H9 (cell line): ENCODE measurements at regions not wholly inside any gene's neighbourhood (a gene's known extent, or its start where the extent isn't known, plus 50 kb on each side); places are given as distances from the start of the nearest gene placed in this dataset.

Source experiments
- DNase-seq: peaks from one replicate; pipeline ENCODE4 v3.0.0-alpha.2; 2017
- H2AFZ ChIP-seq: one replicate; pipeline ENCODE4 v1.6.1; 2013; ENCODE audit warnings: mild to moderate bottlenecking, low read length, control low read depth, moderate library complexity
- H2AK5ac ChIP-seq: 2 replicates; pipeline ENCODE4 v1.6.1; 2013; ENCODE audit warnings: low read length, control low read depth, mixed read lengths; ENCODE audit not compliant: insufficient read length
- H2BK120ac ChIP-seq: one replicate; pipeline ENCODE4 v1.6.1; 2013; ENCODE audit warnings: low read depth, mild to moderate bottlenecking, low read length, control low read depth, inconsistent platforms; ENCODE audit not compliant: poor library complexity, severe bottlenecking
- H2BK12ac ChIP-seq: 2 replicates; pipeline ENCODE4 v1.6.1; 2013; ENCODE audit warnings: low read length, control low read depth, mixed read lengths, low read depth; ENCODE audit not compliant: insufficient read length
- H2BK15ac ChIP-seq: 2 replicates; pipeline ENCODE4 v1.6.1; 2013; ENCODE audit warnings: low read depth, low read length, control low read depth
- H2BK20ac ChIP-seq: one replicate; pipeline ENCODE4 v1.6.1; 2013; ENCODE audit warnings: low read depth, mild to moderate bottlenecking, low read length, control low read depth, inconsistent platforms; ENCODE audit not compliant: poor library complexity, severe bottlenecking
- H2BK5ac ChIP-seq: 2 replicates; pipeline ENCODE4 v1.6.1; 2013; ENCODE audit warnings: low read length, control low read depth, mixed read lengths; ENCODE audit not compliant: insufficient read length
- H3K14ac ChIP-seq: 2 replicates; pipeline ENCODE4 v1.6.1; 2013; ENCODE audit warnings: low read length, control low read depth; ENCODE audit not compliant: insufficient read depth
- H3K18ac ChIP-seq: 2 replicates; pipeline ENCODE4 v1.6.1; 2013; ENCODE audit warnings: low read depth, mild to moderate bottlenecking, mixed read lengths, low read length, control low read depth; ENCODE audit not compliant: insufficient read length
- H3K23ac ChIP-seq: 2 replicates; pipeline ENCODE4 v1.6.1; 2013; ENCODE audit warnings: low read length, control low read depth, mixed read lengths, low read depth; ENCODE audit not compliant: insufficient read length
- H3K23me2 ChIP-seq: 2 replicates; pipeline ENCODE4 v1.6.1; 2013; ENCODE audit warnings: low read depth, mild to moderate bottlenecking, mixed read lengths, low read length, control low read depth; ENCODE audit not compliant: insufficient read length, poor library complexity, severe bottlenecking
- H3K27ac ChIP-seq: 2 replicates; pipeline ENCODE4 v1.5.1; 2013; ENCODE audit warnings: low read length, control low read depth, mixed read lengths, low read depth; ENCODE audit not compliant: insufficient read length
- H3K27me3 ChIP-seq: 2 replicates; pipeline ENCODE4 v1.6.1; 2013; ENCODE audit warnings: low read length, control low read depth, inconsistent platforms; ENCODE audit not compliant: insufficient read depth
- H3K4ac ChIP-seq: 2 replicates; pipeline ENCODE4 v1.6.1; 2013; ENCODE audit warnings: low read depth, mild to moderate bottlenecking, control low read depth, inconsistent platforms, low read length, moderate library complexity
- H3K4me1 ChIP-seq: 2 replicates; pipeline ENCODE4 v1.6.1; 2013; ENCODE audit warnings: low read length, control low read depth, inconsistent platforms; ENCODE audit not compliant: insufficient read depth
- H3K4me2 ChIP-seq: 2 replicates; pipeline ENCODE4 v1.6.1; 2013; ENCODE audit warnings: low read length, control low read depth, mixed read lengths; ENCODE audit not compliant: insufficient read length, insufficient read depth
- H3K56ac ChIP-seq: 2 replicates; pipeline ENCODE4 v1.6.1; 2013; ENCODE audit warnings: low read depth, mild to moderate bottlenecking, mixed read lengths, low read length, control low read depth; ENCODE audit not compliant: insufficient read length
- H3K79me1 ChIP-seq: 2 replicates; pipeline ENCODE4 v1.6.1; 2013; ENCODE audit warnings: low read depth, mild to moderate bottlenecking, moderate library complexity, low read length, control low read depth, inconsistent platforms; ENCODE audit not compliant: insufficient read depth, poor library complexity, severe bottlenecking
- H3K79me2 ChIP-seq: 2 replicates; pipeline ENCODE4 v1.6.1; 2013; ENCODE audit warnings: low read length, control low read depth, inconsistent platforms; ENCODE audit not compliant: insufficient read depth
- H3K9ac ChIP-seq: 2 replicates; pipeline ENCODE4 v1.6.1; 2013; ENCODE audit warnings: low read length, control low read depth, mixed read lengths; ENCODE audit not compliant: insufficient read length; ENCODE audit errors: extremely low read depth
- H3K9me3 ChIP-seq: one replicate; pipeline ENCODE4 v1.6.1; 2013; ENCODE audit warnings: low read depth, low read length, inconsistent platforms; ENCODE audit not compliant: control insufficient read depth
- H3T11ph ChIP-seq: one replicate; pipeline ENCODE4 v1.6.1; 2013; ENCODE audit warnings: mild to moderate bottlenecking, low read length, control low read depth, inconsistent platforms
- H4K20me1 ChIP-seq: one replicate; pipeline ENCODE4 v1.6.1; 2013; ENCODE audit not compliant: control insufficient read depth, insufficient read length, insufficient read depth
- H4K5ac ChIP-seq: 2 replicates; pipeline ENCODE4 v1.6.1; 2013; ENCODE audit warnings: low read depth, mild to moderate bottlenecking, mixed read lengths, low read length, control low read depth; ENCODE audit not compliant: insufficient read length
- H4K8ac ChIP-seq: replicated peaks from 2 replicates; pipeline ENCODE4 v1.6.1; 2013; ENCODE audit warnings: low read length, control low read depth, mixed read lengths, low read depth; ENCODE audit not compliant: insufficient read length
- H4K91ac ChIP-seq: 2 replicates; pipeline ENCODE4 v1.6.1; 2013; ENCODE audit warnings: low read depth, mild to moderate bottlenecking, moderate library complexity, mixed read lengths, low read length, control low read depth; ENCODE audit not compliant: insufficient read length
- H3K27ac Mint-ChIP-seq, 3 experiments: 2 replicates in 2 of 3; 3 replicates in 1 of 3; pipeline ENCODE4 v1.8.0; 2020 to 2021; ENCODE audit warnings: mixed read lengths in 3 of 3, mild to moderate bottlenecking in 1 of 3, moderate library complexity in 1 of 3
- H3K27me3 Mint-ChIP-seq: 2 replicates; pipeline ENCODE4 v1.8.0; 2021; ENCODE audit warnings: low read depth, mild to moderate bottlenecking, moderate library complexity, mixed read lengths
- H3K36me3 Mint-ChIP-seq, 3 experiments: 2 replicates in 2 of 3; 3 replicates in 1 of 3; pipeline ENCODE4 v1.8.0; 2020 to 2021; ENCODE audit warnings: low read depth in 3 of 3, mixed read lengths in 3 of 3; ENCODE audit not compliant: insufficient read depth in 1 of 3
- H3K4me1 Mint-ChIP-seq, 2 experiments: 2 replicates each; pipeline ENCODE4 v1.8.0; 2020; ENCODE audit warnings: mixed read lengths in 2 of 2
- H3K4me3 Mint-ChIP-seq, 2 experiments: 2 replicates in 1 of 2; 3 replicates in 1 of 2; pipeline ENCODE4 v1.8.0; 2020 to 2021; ENCODE audit warnings: mild to moderate bottlenecking in 2 of 2, mixed read lengths in 2 of 2, moderate library complexity in 1 of 2
- H3K9me3 Mint-ChIP-seq, 2 experiments: 2 replicates in 1 of 2; 3 replicates in 1 of 2; pipeline ENCODE4 v1.8.0; 2020; ENCODE audit warnings: mild to moderate bottlenecking in 2 of 2, mixed read lengths in 2 of 2, moderate library complexity in 1 of 2
- WGBS: extraction: QIAGEN DNeasy Blood & Tissue Kit; methylation state at CpG from one replicate; pipeline ENCODE4 v1.1.7; 2013; ENCODE audit warnings: missing lambda C conversion rate, low lambda C conversion rate, mixed read lengths; ENCODE audit not compliant: insufficient read length; ENCODE audit errors: extremely low coverage; 5-methylcytosine and 5-hydroxymethylcytosine counted together
- TF ChIP-seq, protein P1 (sequence below): fragments of 200-600 bp; sonication (generic); conservative IDR thresholded peaks from 3 replicates; pipeline ENCODE4 v1.8.0; 2021; ENCODE audit warnings: antibody characterized with exemption, mild to moderate bottlenecking

DNA sequence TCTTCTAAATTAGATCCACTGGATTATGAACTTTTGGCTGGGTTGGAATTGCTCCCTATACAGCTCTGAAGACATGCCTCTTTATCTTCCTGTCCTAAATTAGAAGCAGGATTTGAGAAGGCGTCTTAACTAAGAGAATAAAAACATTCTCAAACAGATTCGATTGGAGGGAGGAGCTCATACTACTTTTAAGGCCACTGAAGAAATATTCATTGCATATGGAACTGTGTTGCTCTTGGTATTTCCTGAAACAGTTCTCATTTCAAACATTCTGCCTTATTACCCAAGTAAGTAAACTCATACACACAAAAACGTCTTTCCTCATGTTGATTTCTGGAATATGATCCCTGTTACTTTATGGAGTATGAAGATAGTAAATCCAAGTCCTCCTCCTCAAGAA is 519.7 kb upstream of the CDH4 start:
- no CpG with 5 or more reads among the region's 3 CpGs for WGBS
- no peak overlapping the region for H3K27ac ChIP-seq

More for the DNA sequence above, 519.7 kb upstream of the CDH4 start:
- no peaks in the 10 kb centered on the region for H3K79me1 ChIP-seq
- H3K4me1 ChIP-seq = peaks cover 27% of the 10 kb centered on the region; the same call in 1 of the 2 replicates
- peaks cover 37 to 41% of the 10 kb centered on the region in 2 experiments for H3K4me1 Mint-ChIP-seq
- H3K9ac ChIP-seq = no peak overlapping the region
- H4K91ac ChIP-seq = no peak overlapping the region
- H2BK15ac ChIP-seq = no peak overlapping the region
- H3K27me3 ChIP-seq = no peaks in the 10 kb centered on the region
- H3K23ac ChIP-seq = no peak overlapping the region
- DNase-seq = no peak
- no peak overlapping the region for H3K27ac Mint-ChIP-seq
- peaks cover 3 to 7% of the 10 kb centered on the region in 2 experiments for H3K9me3 Mint-ChIP-seq
- H2AFZ ChIP-seq = no peak overlapping the region
- H2AK5ac ChIP-seq = no peak overlapping the region
- no peaks in the 10 kb centered on the region for H3K9me3 ChIP-seq
- no peak overlapping the region for H3K14ac ChIP-seq
- no peaks in the 10 kb centered on the region for H3K79me2 ChIP-seq
- H4K8ac ChIP-seq = no peak overlapping the region
- no peak overlapping the region for H2BK120ac ChIP-seq
- no peak overlapping the region for H3T11ph ChIP-seq
- H3K27me3 Mint-ChIP-seq = no peaks in the 10 kb centered on the region; the same call in 1 of the 2 replicates
- TF ChIP-seq, protein P1, sequence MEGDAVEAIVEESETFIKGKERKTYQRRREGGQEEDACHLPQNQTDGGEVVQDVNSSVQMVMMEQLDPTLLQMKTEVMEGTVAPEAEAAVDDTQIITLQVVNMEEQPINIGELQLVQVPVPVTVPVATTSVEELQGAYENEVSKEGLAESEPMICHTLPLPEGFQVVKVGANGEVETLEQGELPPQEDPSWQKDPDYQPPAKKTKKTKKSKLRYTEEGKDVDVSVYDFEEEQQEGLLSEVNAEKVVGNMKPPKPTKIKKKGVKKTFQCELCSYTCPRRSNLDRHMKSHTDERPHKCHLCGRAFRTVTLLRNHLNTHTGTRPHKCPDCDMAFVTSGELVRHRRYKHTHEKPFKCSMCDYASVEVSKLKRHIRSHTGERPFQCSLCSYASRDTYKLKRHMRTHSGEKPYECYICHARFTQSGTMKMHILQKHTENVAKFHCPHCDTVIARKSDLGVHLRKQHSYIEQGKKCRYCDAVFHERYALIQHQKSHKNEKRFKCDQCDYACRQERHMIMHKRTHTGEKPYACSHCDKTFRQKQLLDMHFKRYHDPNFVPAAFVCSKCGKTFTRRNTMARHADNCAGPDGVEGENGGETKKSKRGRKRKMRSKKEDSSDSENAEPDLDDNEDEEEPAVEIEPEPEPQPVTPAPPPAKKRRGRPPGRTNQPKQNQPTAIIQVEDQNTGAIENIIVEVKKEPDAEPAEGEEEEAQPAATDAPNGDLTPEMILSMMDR = no peak
- no peak overlapping the region for H2BK20ac ChIP-seq
- H4K20me1 ChIP-seq = no peaks in the 10 kb centered on the region
- no peak overlapping the region for H3K4me3 Mint-ChIP-seq
- no peak overlapping the region for H3K56ac ChIP-seq
- H2BK12ac ChIP-seq = no peak overlapping the region
- H3K36me3 Mint-ChIP-seq = peaks cover 0 to 9% (median 0%) of the 10 kb centered on the region in 3 experiments; a peak in 3 of 7 replicates
- no peak overlapping the region for H2BK5ac ChIP-seq
- H4K5ac ChIP-seq = no peak overlapping the region
- no peak overlapping the region for H3K4ac ChIP-seq
- no peak overlapping the region for H3K18ac ChIP-seq
- H3K23me2 ChIP-seq = no peaks in the 10 kb centered on the region
- no peak overlapping the region for H3K4me2 ChIP-seq
